ENCODE measurements at regions not wholly inside any gene's neighbourhood (a gene's known extent, or its start where the extent isn't known, plus 50 kb on each side); places are given as distances from the start of the nearest gene placed in this dataset.

DNA sequence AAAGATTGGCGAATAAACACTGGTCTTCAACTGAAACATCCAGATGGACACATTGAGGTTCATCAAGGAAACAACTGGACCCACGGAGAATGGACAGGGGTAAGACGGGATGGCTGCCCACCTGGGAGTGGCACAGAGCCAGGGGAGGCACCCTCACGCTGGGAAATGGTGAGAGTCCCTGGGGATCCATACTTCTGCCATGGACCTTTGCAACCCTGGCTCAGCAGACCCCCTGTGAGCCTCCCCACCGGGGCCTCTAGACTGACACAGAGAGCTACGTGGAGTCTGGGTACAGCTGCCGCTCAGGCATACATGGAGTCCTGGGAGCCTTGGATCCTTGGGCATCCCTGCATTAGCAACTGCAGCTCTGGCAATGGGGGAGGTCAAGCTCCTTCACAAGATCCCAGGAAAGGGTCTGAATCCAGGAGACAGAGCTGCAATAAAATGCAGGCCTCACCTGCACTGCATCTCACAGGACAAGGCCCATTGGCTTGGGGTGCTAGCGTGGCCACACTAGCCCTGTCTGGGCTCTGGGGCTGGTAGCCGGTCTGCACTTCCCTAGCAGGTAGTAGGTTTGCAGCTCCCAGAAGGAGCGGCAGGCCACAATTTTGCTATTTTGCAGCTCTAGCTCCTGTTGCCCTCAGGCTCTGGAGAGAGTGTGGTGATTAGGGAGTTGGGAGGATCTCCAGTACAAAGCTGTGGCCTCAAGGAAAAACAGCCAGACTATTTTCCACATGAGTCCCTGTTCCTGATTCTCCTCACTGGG is 496.4 kb upstream of the LRRC4C start:
- DNase-seq = no peak
- no peak overlapping the region for H3K27ac Mint-ChIP-seq
- H3K4me3 Mint-ChIP-seq = no peak overlapping the region
- peaks cover 14 to 43% of the 10 kb centered on the region in 2 donors for H3K9me3 Mint-ChIP-seq
- H3K4me1 Mint-ChIP-seq = no peaks in the 10 kb centered on the region
- H3K27me3 Mint-ChIP-seq = no peaks in the 10 kb centered on the region
- ATAC-seq = no peak

DNA sequence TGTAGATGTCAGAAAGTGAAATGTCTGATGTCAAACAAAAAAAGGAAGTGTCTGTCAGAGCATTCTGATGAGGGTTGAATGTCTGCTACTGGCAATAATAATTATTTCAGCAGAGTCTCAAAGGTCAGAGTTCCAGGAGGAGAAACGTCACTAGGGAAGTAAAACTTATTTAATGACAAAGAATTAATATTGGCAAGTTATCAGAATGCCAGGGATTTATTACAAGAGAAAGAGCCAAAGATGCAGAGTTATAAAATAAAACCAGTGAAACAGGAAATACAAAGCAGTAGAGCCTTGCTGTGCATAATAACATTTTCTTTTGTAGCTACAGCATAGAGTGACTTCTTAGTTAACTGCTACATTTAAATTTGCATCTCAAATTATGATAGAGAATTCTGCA is 504.0 kb upstream of the LRRC4C start:
- H3K27me3 Mint-ChIP-seq = no peaks in the 10 kb centered on the region
- DNase-seq (no peak), ATAC-seq (no peak)
- H3K27ac Mint-ChIP-seq = no peak overlapping the region
- H3K4me1 Mint-ChIP-seq = no peaks in the 10 kb centered on the region
- H3K9me3 Mint-ChIP-seq = peaks cover 15 to 24% of the 10 kb centered on the region in 2 donors
- no peak overlapping the region for H3K4me3 Mint-ChIP-seq

DNA sequence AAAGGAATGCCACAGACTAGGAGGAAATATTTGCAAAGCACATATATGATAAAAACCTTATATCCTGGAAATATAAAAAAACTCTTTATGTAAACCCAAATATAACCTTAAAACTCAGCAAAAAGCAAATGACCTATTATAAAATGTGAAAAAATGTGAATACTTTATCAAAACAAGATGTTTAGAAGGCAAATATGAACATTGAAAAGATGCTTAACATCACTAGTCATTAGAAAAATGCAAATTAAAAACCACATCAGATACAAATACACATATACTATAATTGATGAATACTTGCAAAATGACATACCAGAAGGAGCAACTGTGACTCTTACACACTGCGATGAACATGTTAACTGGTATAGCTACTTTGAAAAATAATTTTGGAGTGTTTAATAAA is 511.2 kb upstream of the LRRC4C start:
- no peak for DNase-seq
- Mint-ChIP-seq H3K4me1 (no peaks in the 10 kb centered on the region), H3K27me3 (no peaks in the 10 kb centered on the region), H3K4me3 (no peak overlapping the region), H3K9me3 (peaks cover 15 to 16% of the 10 kb centered on the region in 2 donors), H3K27ac (no peak overlapping the region)
- ATAC-seq = no peak

DNA sequence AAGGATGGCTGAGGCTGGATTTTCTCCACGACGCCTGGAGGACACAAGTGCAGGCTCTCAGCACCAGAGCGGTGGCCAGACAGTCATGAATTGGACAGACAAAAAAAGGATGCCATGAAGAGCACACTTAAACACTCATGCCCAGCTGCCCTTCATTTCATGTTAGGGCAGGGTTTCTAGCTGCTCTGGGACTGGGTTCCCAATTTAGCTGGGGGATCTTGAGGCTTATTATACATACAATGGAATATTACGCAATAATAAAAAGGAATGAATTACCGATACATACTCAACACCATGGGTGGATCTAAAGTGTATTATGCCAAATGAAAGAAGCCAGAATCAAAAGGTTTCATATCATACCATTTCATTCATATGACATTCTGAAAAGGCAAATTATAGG is 512.1 kb upstream of the LRRC4C start:
- peaks cover 12 to 15% of the 10 kb centered on the region in 2 donors for H3K9me3 Mint-ChIP-seq
- H3K4me3 Mint-ChIP-seq = no peak overlapping the region
- no peaks in the 10 kb centered on the region for H3K4me1 Mint-ChIP-seq
- ATAC-seq = no peak
- DNase-seq = no peak
- H3K27me3 Mint-ChIP-seq = no peaks in the 10 kb centered on the region
- no peak overlapping the region for H3K27ac Mint-ChIP-seq

DNA sequence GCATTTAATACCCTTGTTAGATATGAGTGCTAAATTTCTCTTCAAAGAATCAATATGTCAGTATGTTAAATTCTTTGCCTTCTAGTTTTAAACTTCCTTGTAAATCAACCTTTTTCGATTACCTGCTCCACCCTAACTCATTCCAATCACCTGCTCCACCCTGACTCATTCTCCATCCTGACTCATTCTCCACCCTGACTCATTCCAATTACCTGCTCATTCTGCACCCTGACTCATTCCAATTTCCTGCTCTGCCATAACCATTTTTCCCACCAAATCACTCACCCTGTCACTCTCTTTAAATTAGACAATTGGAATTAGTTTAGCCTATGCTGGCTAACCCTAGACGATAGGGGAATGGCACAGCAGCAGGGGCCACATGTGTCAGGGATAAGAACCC is 519.5 kb upstream of the LRRC4C start:
- no peak for ATAC-seq
- Mint-ChIP-seq H3K4me3 (no peak overlapping the region), H3K4me1 (no peaks in the 10 kb centered on the region), H3K27ac (no peak overlapping the region), H3K27me3 (no peaks in the 10 kb centered on the region), H3K9me3 (peaks cover 4 to 16% of the 10 kb centered on the region in 2 donors)
- no peak for DNase-seq

DNA sequence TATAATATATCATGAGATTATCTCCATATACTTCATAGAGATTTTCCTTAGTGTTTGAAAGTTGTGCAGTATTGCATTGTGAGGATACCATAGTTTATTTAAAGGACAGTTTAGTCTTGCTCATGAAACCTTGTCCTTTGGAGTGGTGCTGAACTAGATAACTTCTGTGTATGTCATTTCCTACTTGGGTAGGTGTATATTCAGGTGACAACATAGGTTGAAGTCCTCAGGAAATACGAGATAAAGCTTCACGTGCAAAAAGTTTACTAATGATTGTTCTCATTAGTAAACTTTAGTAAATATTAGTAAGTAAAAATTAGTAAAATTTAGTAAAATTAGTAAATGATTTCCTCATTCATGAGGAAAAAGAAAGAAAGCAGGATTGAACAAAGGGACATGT is 521.3 kb upstream of the LRRC4C start:
- DNase-seq (no peak), ATAC-seq (no peak)
- Mint-ChIP-seq H3K4me3 (no peak overlapping the region), H3K27me3 (no peaks in the 10 kb centered on the region), H3K9me3 (peaks cover 0 to 20% of the 10 kb centered on the region in 2 donors), H3K27ac (no peak overlapping the region), H3K4me1 (no peaks in the 10 kb centered on the region)

DNA sequence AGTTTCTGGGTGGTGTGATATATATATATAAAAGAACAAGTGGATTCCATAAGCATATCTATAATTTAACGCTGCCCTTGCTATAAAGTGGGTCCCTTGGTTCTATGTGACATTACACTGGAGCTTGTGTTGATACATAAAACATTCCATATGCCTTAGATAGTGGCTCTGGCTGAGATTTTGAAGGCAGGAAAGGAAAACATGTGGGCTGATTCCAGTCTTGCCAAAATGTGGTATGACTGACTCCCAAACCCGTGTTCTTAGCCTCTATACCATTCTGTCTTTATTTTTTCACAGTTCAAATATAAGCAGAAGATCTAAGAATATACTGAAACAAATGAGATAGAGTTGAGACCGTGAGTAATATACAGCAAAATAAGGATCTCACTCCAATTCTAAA is 522.8 kb upstream of the LRRC4C start:
- no peak for ATAC-seq
- H3K4me3 Mint-ChIP-seq = no peak overlapping the region
- H3K27me3 Mint-ChIP-seq = no peaks in the 10 kb centered on the region
- no peak for DNase-seq
- peaks cover 0 to 20% of the 10 kb centered on the region in 2 donors for H3K9me3 Mint-ChIP-seq
- H3K27ac Mint-ChIP-seq = no peak overlapping the region
- no peaks in the 10 kb centered on the region for H3K4me1 Mint-ChIP-seq

DNA sequence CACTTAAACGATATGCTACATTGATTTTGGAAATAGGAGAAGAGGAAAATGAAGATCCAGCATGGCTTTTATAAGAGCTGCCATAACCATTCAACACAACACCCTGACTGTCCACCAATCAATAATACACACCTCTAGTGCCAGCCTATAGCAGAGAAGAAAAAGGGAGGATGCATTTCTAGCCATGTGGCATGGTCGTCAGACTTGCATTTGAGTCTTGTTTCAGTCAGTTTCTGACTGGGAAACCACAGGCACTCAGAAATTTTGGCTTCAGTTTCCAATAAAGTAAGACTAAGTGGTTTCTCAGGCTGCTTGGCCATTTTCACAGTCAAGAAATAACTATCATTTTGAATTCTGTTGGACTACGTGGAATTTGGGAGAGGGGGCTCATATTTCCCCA is 523.5 kb upstream of the LRRC4C start:
- no peaks in the 10 kb centered on the region for H3K4me1 Mint-ChIP-seq
- no peak for ATAC-seq
- no peak overlapping the region for H3K27ac Mint-ChIP-seq

DNA sequence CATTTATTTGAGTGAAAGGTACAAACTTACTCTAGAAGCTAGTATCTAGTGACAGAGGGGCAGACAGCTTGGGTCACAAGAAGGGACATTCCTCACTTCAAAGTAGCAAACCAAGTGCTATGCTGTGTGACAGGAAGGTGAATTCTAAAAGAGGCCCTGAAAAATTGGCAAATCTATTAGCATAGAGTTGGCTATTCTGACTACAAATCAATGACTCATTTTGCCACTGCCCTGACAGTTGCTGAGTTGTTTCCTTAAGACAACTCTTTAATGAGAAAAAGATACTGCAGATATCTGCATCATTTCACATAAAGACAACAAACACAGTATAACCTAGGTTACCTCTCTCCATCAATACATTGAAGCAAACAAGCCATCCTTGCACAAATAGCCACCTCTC is 524.0 kb upstream of the LRRC4C start:
- no peak overlapping the region for H3K4me3 Mint-ChIP-seq
- ATAC-seq (no peak), DNase-seq (no peak)

More for the DNA sequence above, 523.5 kb upstream of the LRRC4C start:
- H3K27me3 Mint-ChIP-seq = no peaks in the 10 kb centered on the region
- peaks cover 0 to 24% of the 10 kb centered on the region in 2 donors for H3K9me3 Mint-ChIP-seq
- H3K4me3 Mint-ChIP-seq = no peak overlapping the region
- no peak for DNase-seq

DNA sequence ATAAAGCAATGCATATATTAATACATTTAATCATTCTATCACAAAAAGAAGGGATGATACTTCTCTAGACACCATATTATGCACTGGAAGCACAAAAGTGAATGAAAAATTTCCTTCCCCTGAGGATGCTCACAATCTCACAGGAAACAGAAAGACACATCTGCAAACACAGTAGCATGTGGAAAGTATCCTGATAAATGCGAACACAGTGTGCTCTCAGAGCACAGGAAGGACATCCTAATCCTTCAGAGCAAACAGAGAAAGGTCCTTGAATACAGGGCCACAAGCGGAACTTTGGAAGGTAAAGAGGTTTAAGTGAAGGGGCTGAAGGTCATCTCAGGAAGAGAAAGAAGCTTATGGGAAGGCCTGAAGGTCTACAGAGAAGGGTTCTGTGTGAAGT is 524.6 kb upstream of the LRRC4C start:
- ATAC-seq (no peak), DNase-seq (no peak)
- H3K27me3 Mint-ChIP-seq = no peaks in the 10 kb centered on the region
- no peak overlapping the region for H3K27ac Mint-ChIP-seq
- no peak overlapping the region for H3K4me3 Mint-ChIP-seq
- no peaks in the 10 kb centered on the region for H3K4me1 Mint-ChIP-seq
- H3K9me3 Mint-ChIP-seq = peaks cover 0 to 24% of the 10 kb centered on the region in 2 donors

More for the DNA sequence above, 524.0 kb upstream of the LRRC4C start:
- no peaks in the 10 kb centered on the region for H3K27me3 Mint-ChIP-seq
- peaks cover 0 to 25% of the 10 kb centered on the region in 2 donors for H3K9me3 Mint-ChIP-seq
- no peak overlapping the region for H3K27ac Mint-ChIP-seq
- no peaks in the 10 kb centered on the region for H3K4me1 Mint-ChIP-seq

DNA sequence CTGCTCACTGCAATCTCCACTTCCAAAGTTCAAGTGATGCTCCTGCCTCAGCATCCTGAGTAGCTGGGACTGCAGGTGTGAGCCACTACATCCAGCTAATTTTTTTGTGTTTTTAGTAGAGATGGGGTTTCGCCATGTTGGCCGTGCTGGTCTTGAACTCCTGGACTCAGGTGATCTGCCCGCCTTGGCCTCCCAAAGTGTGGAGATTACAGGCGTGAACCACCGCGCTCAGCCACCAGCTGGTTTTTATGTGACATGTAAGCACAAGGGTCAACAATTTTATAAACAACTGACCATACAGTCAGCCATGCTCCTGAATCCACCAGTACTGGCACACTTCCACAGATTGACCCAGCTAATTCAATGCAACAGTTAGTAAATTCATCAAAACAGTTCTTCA is 526.3 kb upstream of the LRRC4C start:
- ATAC-seq (no peak), DNase-seq (no peak)
- Mint-ChIP-seq H3K4me1 (no peaks in the 10 kb centered on the region), H3K4me3 (no peak overlapping the region), H3K9me3 (peaks cover 0 to 21% of the 10 kb centered on the region in 2 donors), H3K27ac (no peak overlapping the region), H3K27me3 (no peaks in the 10 kb centered on the region)

DNA sequence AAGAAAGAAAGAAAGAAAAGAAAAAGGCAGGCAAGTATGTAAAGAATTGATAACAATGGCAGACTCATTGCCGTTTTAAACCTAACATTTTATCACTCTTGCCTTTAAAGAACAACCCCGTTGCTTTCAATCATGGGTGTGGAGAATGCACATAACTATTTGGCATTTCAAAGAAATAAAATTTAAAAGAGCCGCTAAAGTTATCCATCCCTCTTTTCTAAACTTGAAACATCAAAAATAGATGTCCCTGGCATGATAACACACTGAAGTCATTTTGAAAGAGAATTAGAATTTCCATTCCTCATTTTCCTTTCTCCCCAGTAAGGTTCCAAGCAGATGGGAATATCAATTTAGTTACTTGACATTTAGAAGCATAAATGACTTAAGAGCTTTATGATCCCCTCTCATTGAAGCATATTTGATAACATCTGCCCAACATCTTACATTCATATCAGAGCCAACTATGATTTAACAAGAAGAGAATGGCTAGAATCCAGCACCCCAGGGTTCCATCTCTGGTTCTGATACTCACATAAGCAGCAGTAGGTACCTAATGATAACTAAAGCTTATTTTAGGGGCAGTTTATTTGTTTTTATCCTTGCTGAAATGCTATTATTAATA is 529.6 kb upstream of the LRRC4C start:
- Mint-ChIP-seq H3K9me3 (peaks cover 1 to 27% of the 10 kb centered on the region in 2 donors), H3K4me1 (no peaks in the 10 kb centered on the region), H3K27ac (no peak overlapping the region), H3K4me3 (no peak overlapping the region), H3K27me3 (no peaks in the 10 kb centered on the region)
- ATAC-seq = no peak
- no peak for DNase-seq

DNA sequence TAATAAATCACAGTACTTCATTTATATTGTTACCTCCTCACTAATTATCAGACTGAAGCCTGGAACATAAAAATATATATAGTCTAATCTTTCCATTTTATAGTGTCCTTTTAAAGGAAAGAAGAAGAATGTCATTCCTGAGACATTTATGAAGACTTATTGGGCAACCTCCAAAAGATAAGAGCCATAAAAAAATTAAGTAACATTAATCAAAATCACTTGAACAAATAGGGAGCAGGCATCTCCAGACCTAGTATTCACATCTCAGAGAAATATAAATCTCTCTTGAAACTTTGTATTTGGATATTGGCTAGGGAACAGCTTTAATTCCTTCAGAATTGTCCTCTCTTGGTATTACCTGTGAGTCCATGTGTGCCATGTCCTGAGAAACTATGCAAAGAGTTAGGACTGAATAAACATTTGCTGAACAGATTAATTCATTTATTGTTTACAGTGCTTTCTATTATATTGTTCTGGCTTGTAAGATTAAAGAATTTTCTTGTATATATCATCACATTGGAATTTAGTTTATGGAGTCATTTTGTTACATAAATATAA is 530.5 kb upstream of the LRRC4C start:
- Mint-ChIP-seq H3K4me3 (no peak overlapping the region), H3K27me3 (no peaks in the 10 kb centered on the region)
- ATAC-seq = no peak

DNA sequence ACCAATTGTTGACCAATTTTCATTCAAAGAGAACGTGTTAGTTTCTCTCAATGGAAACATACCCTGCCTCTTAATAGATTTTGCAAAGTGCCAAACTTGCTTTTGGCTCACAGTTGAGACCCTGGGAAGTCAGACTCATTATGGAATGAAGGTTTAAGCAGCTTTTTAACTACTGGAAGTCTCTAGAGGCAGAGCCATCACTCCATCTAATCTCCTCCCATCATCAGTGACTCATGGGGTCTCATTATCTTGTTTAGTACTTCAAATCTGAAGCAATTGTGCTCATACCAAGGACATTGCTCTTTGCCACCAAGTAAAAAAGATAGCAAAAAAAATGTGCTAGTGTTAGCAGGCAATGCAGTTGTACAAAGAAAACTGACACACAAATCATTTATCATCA is 537.1 kb upstream of the LRRC4C start:
- DNase-seq (no peak), ATAC-seq (no peak)
- no peaks in the 10 kb centered on the region for H3K27me3 Mint-ChIP-seq
- H3K4me1 Mint-ChIP-seq = no peaks in the 10 kb centered on the region
- H3K4me3 Mint-ChIP-seq = no peak overlapping the region
- H3K9me3 Mint-ChIP-seq = peaks cover 8 to 16% of the 10 kb centered on the region in 2 donors
- no peak overlapping the region for H3K27ac Mint-ChIP-seq

More for the DNA sequence above, 530.5 kb upstream of the LRRC4C start:
- Mint-ChIP-seq H3K4me1 (no peaks in the 10 kb centered on the region), H3K9me3 (peaks cover 8 to 33% of the 10 kb centered on the region in 2 donors), H3K27ac (no peak overlapping the region)
- DNase-seq = no peak

DNA sequence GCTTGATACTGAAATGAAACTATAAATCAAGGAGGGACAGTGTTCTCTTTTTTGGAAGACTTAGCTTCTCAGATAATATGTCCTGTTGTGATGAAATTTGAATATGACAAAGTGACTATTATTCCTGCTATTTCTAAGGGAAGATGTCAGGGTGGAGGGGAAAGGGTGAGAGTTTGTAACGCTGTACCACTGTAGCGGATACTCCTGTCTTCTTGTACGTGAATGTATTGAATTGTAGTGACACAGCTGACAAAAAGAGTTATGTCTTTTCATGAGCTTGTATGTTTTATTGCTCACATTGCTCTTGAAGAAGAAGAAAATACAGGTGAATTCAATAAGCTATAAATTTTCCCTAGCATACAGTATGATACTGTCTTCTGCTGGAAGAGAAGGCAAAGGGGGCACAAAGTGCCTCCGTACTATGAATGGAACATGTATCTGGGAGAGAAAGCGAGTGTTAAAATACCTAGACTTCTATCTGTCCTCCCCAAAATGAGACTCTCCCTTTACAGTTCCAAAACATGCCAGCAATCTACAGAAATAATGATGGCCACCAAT is 538.5 kb upstream of the LRRC4C start:
- no peak overlapping the region for H3K4me3 Mint-ChIP-seq
- no peak for DNase-seq

DNA sequence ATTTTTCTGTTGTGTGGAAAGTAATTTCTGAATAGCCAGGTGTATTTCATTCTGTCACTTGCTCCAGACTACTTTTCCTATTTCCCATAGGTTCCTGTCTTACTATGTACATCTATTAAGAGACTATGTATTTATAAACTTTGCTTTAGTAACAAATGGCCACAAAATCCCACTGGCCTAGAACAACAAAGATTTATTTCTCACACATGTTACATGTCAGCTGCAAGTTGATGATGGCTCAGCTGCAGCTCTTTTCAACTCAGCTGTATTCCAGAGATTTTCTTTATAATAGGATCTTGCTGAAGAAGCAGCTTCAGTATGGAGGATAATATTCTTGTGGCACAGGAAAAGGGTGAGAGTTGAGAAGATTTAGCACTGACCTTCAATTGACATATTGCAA is 539.6 kb upstream of the LRRC4C start:
- ATAC-seq (no peak), DNase-seq (no peak)
- Mint-ChIP-seq H3K9me3 (peaks cover 6 to 11% of the 10 kb centered on the region in 2 donors), H3K4me3 (no peak overlapping the region), H3K4me1 (no peaks in the 10 kb centered on the region), H3K27ac (no peak overlapping the region), H3K27me3 (no peaks in the 10 kb centered on the region)

More for the DNA sequence above, 538.5 kb upstream of the LRRC4C start:
- no peak overlapping the region for H3K27ac Mint-ChIP-seq
- no peaks in the 10 kb centered on the region for H3K27me3 Mint-ChIP-seq
- peaks cover 8 to 16% of the 10 kb centered on the region in 2 donors for H3K9me3 Mint-ChIP-seq
- H3K4me1 Mint-ChIP-seq = no peaks in the 10 kb centered on the region
- no peak for ATAC-seq

Measured in stimulated activated naive CD8-positive, alpha-beta T cell treated with anti-CD3 and anti-CD28 coated beads, Interleukin-15, amount 100 ng/mL, for 72 hours (primary cell).